ENCODE measurements at regions not wholly inside any gene's neighbourhood (a gene's known extent, or its start where the extent isn't known, plus 50 kb on each side); places are given as distances from the start of the nearest gene placed in this dataset.

- no peak overlapping the region for H3K4me3 ChIP-seq (replicated peaks in 1 of 4; ENCODE audit: control extremely low read depth in 1 of 4, insufficient read depth in 1 of 4, low read depth in 3 of 4, low read length in 4 of 4)
- no peaks in the 10 kb centered on the region for H3K79me2 ChIP-seq (ENCODE audit: control insufficient read depth, insufficient read depth, low read length)
- peaks cover 3% of the 10 kb centered on the region for H3K4me1 ChIP-seq (ENCODE audit: control insufficient read depth, extremely low read depth, insufficient read depth, low read length)
- H3K9ac ChIP-seq (ENCODE audit: insufficient read depth, low read length): no peak overlapping the region
- H3K4me2 ChIP-seq (ENCODE audit: extremely low read depth, insufficient read depth, low read length): no peak overlapping the region
- H2AFZ ChIP-seq (ENCODE audit: low read length): peak overlapping the region; percentile 26
- H3K9me3 ChIP-seq (ENCODE audit: control insufficient read depth, insufficient read depth, low read depth, low read length): no peaks in the 10 kb centered on the region
- no peak overlapping the region for H3K27ac ChIP-seq (ENCODE audit: insufficient read depth, low read length)
- no peaks in the 10 kb centered on the region for H4K20me1 ChIP-seq (ENCODE audit: control insufficient read depth, extremely low read depth, insufficient read depth, low read length)
- H3K36me3 ChIP-seq (ENCODE audit: control insufficient read depth, insufficient read depth, low read length): no peaks in the 10 kb centered on the region
- no peak for TF ChIP-seq EZH2 (IDR thresholded peaks at IDR 0.05; ENCODE audit: low read length, missing control alignments)
- TF ChIP-seq, protein P1, sequence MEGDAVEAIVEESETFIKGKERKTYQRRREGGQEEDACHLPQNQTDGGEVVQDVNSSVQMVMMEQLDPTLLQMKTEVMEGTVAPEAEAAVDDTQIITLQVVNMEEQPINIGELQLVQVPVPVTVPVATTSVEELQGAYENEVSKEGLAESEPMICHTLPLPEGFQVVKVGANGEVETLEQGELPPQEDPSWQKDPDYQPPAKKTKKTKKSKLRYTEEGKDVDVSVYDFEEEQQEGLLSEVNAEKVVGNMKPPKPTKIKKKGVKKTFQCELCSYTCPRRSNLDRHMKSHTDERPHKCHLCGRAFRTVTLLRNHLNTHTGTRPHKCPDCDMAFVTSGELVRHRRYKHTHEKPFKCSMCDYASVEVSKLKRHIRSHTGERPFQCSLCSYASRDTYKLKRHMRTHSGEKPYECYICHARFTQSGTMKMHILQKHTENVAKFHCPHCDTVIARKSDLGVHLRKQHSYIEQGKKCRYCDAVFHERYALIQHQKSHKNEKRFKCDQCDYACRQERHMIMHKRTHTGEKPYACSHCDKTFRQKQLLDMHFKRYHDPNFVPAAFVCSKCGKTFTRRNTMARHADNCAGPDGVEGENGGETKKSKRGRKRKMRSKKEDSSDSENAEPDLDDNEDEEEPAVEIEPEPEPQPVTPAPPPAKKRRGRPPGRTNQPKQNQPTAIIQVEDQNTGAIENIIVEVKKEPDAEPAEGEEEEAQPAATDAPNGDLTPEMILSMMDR (conservative IDR thresholded peaks at IDR 0.05 in 1 of 2, IDR thresholded peaks at IDR 0.05 in 1 of 2; ENCODE audit: low read depth in 1 of 2, low read length in 2 of 2): no peak
- peak; percentile 63 to 68 for DNase-seq (ENCODE audit: low read depth in 2 of 2)
- no peaks in the 10 kb centered on the region for H3K27me3 ChIP-seq (ENCODE audit: control insufficient read depth, insufficient read depth, low read length)
Observed at GRCh38 chr13:51523082-51523518, 61.2 kb upstream of the WDFY2 start.

DNA sequence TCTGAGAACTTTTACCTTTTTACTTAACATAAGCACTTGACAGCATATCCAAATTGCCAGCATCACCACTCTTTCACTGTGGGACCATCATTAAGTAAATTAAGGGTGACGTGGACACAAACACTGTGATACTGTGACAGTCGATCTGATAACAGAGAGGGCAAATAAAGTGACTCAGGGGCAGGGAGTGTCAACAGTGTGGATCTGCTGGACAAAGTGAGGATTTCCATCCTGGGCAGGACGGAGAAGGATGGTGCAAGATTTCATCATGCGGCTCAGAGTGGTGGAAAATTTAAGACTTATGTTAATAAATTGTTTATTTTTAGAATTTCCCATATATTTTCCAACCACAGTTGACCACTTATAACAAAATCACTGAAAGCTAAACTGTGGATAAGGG lies 60.0 kb upstream of the WDFY2 start:
- Histone ChIP-seq H3K36me3 (ENCODE audit: control insufficient read depth, insufficient read depth, low read length) (no peaks in the 10 kb centered on the region), H3K9me3 (ENCODE audit: control insufficient read depth, insufficient read depth, low read depth, low read length) (no peaks in the 10 kb centered on the region), H3K4me2 (ENCODE audit: extremely low read depth, insufficient read depth, low read length) (no peak overlapping the region), H3K79me2 (ENCODE audit: control insufficient read depth, insufficient read depth, low read length) (no peaks in the 10 kb centered on the region), H3K27me3 (ENCODE audit: control insufficient read depth, insufficient read depth, low read length) (no peaks in the 10 kb centered on the region), H3K27ac (ENCODE audit: insufficient read depth, low read length) (no peak overlapping the region), H3K9ac (ENCODE audit: insufficient read depth, low read length) (no peak overlapping the region), H3K4me3 (replicated peaks in 1 of 4; ENCODE audit: control extremely low read depth in 1 of 4, insufficient read depth in 1 of 4, low read depth in 3 of 4, low read length in 4 of 4) (no peak overlapping the region), H4K20me1 (ENCODE audit: control insufficient read depth, extremely low read depth, insufficient read depth, low read length) (no peaks in the 10 kb centered on the region), H2AFZ (ENCODE audit: low read length) (no peak overlapping the region), H3K4me1 (ENCODE audit: control insufficient read depth, extremely low read depth, insufficient read depth, low read length) (peaks cover 3% of the 10 kb centered on the region)
- DNase-seq (ENCODE audit: low read depth in 2 of 2): peak; percentile 16 to 46
- TF ChIP-seq, protein P1 (conservative IDR thresholded peaks at IDR 0.05 in 1 of 2, IDR thresholded peaks at IDR 0.05 in 1 of 2; ENCODE audit: low read depth in 1 of 2, low read length in 2 of 2): no peak
- TF ChIP-seq EZH2 (IDR thresholded peaks at IDR 0.05; ENCODE audit: low read length, missing control alignments): no peak

DNA sequence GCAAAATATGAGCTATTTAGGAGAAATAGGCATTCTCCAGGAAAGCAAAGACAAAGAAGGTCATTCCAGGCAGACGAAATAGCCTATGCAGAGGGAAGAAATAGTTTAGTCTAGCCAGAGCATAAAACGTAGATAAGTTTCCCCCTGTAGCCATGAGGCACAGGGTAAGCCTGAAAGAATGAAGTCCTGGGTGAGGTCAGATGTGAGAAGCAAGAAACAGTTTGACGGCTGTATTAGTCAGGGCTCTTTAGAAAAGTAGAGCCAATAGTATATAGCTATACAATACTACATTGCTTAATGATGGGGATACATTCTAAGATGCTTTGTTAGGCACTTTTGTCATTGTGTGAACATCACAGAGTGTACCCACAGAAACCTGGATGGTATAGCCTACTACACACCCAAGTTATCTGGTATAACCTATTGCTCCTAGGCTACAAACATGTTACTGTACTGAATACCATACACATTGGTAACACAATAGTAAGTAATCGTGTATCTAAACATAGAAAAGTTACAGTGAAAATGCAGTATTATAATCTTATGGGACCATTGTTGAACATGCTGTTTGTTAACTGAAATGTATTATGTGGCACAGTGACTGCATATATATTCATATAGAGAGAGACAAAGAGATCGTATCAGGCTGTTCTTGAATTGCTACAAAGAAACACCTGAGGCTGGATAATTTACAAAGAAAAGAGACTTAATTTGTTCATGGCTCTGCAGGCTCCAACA lies 59.3 kb upstream of the WDFY2 start:
- no peaks in the 10 kb centered on the region for H4K20me1 ChIP-seq (ENCODE audit: control insufficient read depth, extremely low read depth, insufficient read depth, low read length)
- peaks cover 3% of the 10 kb centered on the region for H3K4me1 ChIP-seq (ENCODE audit: control insufficient read depth, extremely low read depth, insufficient read depth, low read length)
- DNase-seq (ENCODE audit: low read depth in 2 of 2): peak; percentile 47 to 81
- no peak overlapping the region for H3K4me2 ChIP-seq (ENCODE audit: extremely low read depth, insufficient read depth, low read length)
- no peaks in the 10 kb centered on the region for H3K27me3 ChIP-seq (ENCODE audit: control insufficient read depth, insufficient read depth, low read length)
- no peak overlapping the region for H3K4me3 ChIP-seq (replicated peaks in 1 of 4; ENCODE audit: control extremely low read depth in 1 of 4, insufficient read depth in 1 of 4, low read depth in 3 of 4, low read length in 4 of 4)
- H2AFZ ChIP-seq (ENCODE audit: low read length): no peak overlapping the region
- no peaks in the 10 kb centered on the region for H3K9me3 ChIP-seq (ENCODE audit: control insufficient read depth, insufficient read depth, low read depth, low read length)
- H3K36me3 ChIP-seq (ENCODE audit: control insufficient read depth, insufficient read depth, low read length): no peaks in the 10 kb centered on the region
- H3K79me2 ChIP-seq (ENCODE audit: control insufficient read depth, insufficient read depth, low read length): no peaks in the 10 kb centered on the region
- H3K27ac ChIP-seq (ENCODE audit: insufficient read depth, low read length): no peak overlapping the region
- no peak overlapping the region for H3K9ac ChIP-seq (ENCODE audit: insufficient read depth, low read length)
- TF ChIP-seq, protein P1 (conservative IDR thresholded peaks at IDR 0.05 in 1 of 2, IDR thresholded peaks at IDR 0.05 in 1 of 2; ENCODE audit: low read depth in 1 of 2, low read length in 2 of 2): no peak
- no peak for TF ChIP-seq EZH2 (IDR thresholded peaks at IDR 0.05; ENCODE audit: low read length, missing control alignments)
